Chondrocyte (in vitro differentiated cells): ENCODE measurements at regions not wholly inside any gene's neighbourhood (a gene's known extent, or its start where the extent isn't known, plus 50 kb on each side); places are given as distances from the start of the nearest gene placed in this dataset.
A peak's percentile ranks its signal among the peaks of the same experiment; 100 is the strongest.

Source experiments
- DNase-seq: peaks from one replicate; pipeline ENCODE4 v3.0.0; 2021; ENCODE audit warnings: mixed read lengths, low spot score
- H3K27ac Mint-ChIP-seq: one replicate; pipeline ENCODE4 v1.8.0; 2021; ENCODE audit warnings: mild to moderate bottlenecking, moderate library complexity, mixed read lengths; ENCODE audit not compliant: unreplicated experiment
- H3K27me3 Mint-ChIP-seq: 2 replicates; pipeline ENCODE4 v1.8.0; 2021; ENCODE audit warnings: low read depth, mixed read lengths
- H3K36me3 Mint-ChIP-seq: 2 replicates; pipeline ENCODE4 v1.8.0; 2021; ENCODE audit warnings: low read depth, mixed read lengths
- H3K4me1 Mint-ChIP-seq: 2 replicates; pipeline ENCODE4 v1.8.0; 2021; ENCODE audit warnings: low read depth, mild to moderate bottlenecking, mixed read lengths
- H3K4me3 Mint-ChIP-seq: one replicate; pipeline ENCODE4 v1.8.0; 2021; ENCODE audit warnings: mild to moderate bottlenecking, moderate library complexity, mixed read lengths; ENCODE audit not compliant: unreplicated experiment
- H3K9me3 Mint-ChIP-seq: 2 replicates; pipeline ENCODE4 v1.8.0; 2021; ENCODE audit warnings: low read depth, mixed read lengths
- TF ChIP-seq, protein P1 (sequence below): fragments of 200-600 bp; sonication (generic); IDR thresholded peaks from 2 replicates; pipeline ENCODE4 v1.5.0; 2021; ENCODE audit warnings: antibody characterized with exemption, mild to moderate bottlenecking, moderate library complexity

DNA sequence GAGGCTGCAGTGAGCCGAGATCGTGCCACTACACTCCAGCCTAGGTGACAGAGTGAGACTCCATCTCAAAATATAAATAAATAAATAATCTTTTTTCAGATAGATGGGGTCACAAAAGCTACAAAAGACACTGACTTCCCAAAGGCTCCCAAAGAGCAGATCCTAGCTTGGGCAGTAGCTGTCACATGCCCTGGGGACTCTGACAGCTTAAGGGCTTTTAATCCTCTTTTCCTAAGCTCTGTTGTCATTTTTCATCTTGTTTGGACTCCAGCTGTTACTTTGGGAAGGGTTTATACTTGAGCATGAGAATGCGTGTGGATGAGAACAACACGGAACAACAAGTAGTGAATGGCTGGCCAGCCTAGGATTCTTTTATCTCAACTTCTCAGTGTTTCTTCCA lies 231.7 kb downstream of the MZT1 start:
- Mint-ChIP-seq H3K27me3 (peaks cover 7% of the 10 kb centered on the region), H3K36me3 (no peaks in the 10 kb centered on the region), H3K4me1 (no peaks in the 10 kb centered on the region), H3K4me3 (no peak overlapping the region), H3K9me3 (no peaks in the 10 kb centered on the region), H3K27ac (no peak overlapping the region)
- TF ChIP-seq, protein P1, sequence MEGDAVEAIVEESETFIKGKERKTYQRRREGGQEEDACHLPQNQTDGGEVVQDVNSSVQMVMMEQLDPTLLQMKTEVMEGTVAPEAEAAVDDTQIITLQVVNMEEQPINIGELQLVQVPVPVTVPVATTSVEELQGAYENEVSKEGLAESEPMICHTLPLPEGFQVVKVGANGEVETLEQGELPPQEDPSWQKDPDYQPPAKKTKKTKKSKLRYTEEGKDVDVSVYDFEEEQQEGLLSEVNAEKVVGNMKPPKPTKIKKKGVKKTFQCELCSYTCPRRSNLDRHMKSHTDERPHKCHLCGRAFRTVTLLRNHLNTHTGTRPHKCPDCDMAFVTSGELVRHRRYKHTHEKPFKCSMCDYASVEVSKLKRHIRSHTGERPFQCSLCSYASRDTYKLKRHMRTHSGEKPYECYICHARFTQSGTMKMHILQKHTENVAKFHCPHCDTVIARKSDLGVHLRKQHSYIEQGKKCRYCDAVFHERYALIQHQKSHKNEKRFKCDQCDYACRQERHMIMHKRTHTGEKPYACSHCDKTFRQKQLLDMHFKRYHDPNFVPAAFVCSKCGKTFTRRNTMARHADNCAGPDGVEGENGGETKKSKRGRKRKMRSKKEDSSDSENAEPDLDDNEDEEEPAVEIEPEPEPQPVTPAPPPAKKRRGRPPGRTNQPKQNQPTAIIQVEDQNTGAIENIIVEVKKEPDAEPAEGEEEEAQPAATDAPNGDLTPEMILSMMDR = no peak
- DNase-seq = no peak

DNA sequence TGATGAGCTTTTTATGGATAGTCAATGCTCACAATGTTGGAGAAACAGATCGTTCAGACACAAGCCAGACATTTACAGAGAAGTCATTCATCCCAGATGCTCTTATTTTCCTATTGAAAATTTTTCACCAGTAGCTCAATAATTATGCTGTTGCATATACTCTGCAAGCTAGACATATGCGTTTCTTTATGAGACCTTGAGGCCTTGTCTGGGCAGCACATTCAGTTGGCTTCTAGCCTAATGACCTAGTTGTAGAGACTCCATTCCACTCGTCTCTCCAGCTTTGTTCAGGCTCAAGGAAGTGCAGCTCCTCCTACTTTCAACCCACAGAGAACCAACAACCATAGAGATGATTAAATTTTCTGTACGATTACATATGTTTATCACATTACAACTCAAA lies 237.7 kb downstream of the MZT1 start:
- H3K4me1 Mint-ChIP-seq = no peaks in the 10 kb centered on the region
- no peak overlapping the region for H3K27ac Mint-ChIP-seq
- TF ChIP-seq, protein P1 = no peak
- no peaks in the 10 kb centered on the region for H3K36me3 Mint-ChIP-seq
- H3K4me3 Mint-ChIP-seq = no peak overlapping the region
- H3K27me3 Mint-ChIP-seq = peaks cover 13% of the 10 kb centered on the region
- no peaks in the 10 kb centered on the region for H3K9me3 Mint-ChIP-seq
- DNase-seq = no peak

DNA sequence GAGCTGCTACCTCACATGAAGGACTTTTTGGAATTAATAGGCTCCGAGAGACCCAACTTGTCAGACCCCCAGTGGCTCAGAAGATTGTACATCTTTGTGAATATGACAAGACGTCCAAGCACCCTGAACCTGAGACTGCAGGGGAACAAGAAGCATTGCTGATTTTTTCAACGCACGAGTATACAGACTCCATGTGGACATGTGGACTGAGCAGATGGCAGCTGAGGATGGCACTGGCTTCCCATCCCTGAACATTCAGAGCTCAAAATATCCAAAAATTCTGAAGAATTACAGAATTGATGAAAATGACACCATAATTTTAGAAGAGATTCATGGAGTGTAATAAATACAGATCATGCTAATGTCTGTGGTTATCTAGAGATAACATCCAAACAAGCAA lies 254.1 kb downstream of the MZT1 start:
- TF ChIP-seq, protein P1 = no peak
- Mint-ChIP-seq H3K27ac (no peak overlapping the region), H3K4me3 (no peak overlapping the region), H3K36me3 (no peaks in the 10 kb centered on the region), H3K4me1 (no peaks in the 10 kb centered on the region), H3K9me3 (peaks cover 12% of the 10 kb centered on the region), H3K27me3 (peaks cover 24% of the 10 kb centered on the region)
- DNase-seq = no peak

DNA sequence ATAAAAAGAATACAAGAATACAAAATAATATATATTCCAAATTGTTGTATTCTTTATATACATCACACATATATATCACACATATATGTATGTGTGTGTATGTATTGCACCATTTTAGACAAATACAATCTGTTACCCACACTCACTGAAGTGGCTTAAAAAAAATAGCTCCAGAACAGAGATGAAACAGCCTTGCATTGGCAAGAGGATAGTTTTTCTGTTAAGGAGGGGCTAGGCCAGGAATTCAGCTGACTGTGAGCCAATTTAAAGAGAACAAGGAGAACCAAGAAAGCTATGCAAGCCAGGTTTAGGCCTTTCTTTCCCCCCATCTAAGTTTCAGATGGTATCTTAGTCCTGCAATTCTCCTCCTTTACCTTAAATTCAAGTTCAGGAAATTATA lies 257.5 kb downstream of the MZT1 start:
- Mint-ChIP-seq H3K4me3 (no peak overlapping the region), H3K27ac (no peak overlapping the region), H3K27me3 (peaks cover 27% of the 10 kb centered on the region), H3K36me3 (no peaks in the 10 kb centered on the region), H3K9me3 (no peaks in the 10 kb centered on the region), H3K4me1 (no peaks in the 10 kb centered on the region)
- TF ChIP-seq, protein P1 = no peak
- no peak for DNase-seq

DNA sequence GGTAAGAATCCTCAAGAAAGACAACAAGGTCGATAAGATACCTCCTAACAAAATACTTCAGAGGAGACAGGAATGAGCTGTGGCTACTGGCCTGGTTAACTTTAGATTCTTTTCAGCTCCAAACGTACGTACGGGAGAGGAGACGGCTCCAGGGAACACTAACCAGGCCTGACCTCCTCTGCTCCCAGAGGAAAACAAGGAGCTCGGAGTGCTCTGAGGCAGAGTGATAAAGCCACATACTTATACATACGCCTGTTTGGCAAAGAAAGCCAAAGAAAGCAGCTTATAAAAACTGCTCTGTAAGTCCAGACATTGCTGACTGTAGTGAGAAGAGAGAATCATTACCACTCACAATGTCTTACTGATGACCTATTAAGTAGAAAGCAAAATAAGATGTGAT lies 263.9 kb downstream of the MZT1 start:
- H3K27ac Mint-ChIP-seq = peak overlapping the region; percentile 22
- H3K4me3 Mint-ChIP-seq = no peak overlapping the region
- TF ChIP-seq, protein P1 = no peak
- no peaks in the 10 kb centered on the region for H3K36me3 Mint-ChIP-seq
- peaks cover 13% of the 10 kb centered on the region for H3K27me3 Mint-ChIP-seq
- no peak for DNase-seq
- H3K4me1 Mint-ChIP-seq = peaks cover 23% of the 10 kb centered on the region
- no peaks in the 10 kb centered on the region for H3K9me3 Mint-ChIP-seq
